Omental fat pad (tissue), 3 donors: ENCODE measurements at regions not wholly inside any gene's neighbourhood (a gene's known extent, or its start where the extent isn't known, plus 50 kb on each side); places are given as distances from the start of the nearest gene placed in this dataset.

Experiments used
- ATAC-seq: fragments of 150-250 bp; one replicate; pipeline ENCODE4 v1.9.1; 2016; ENCODE audit warnings: mild to moderate bottlenecking, moderate library complexity; ENCODE audit not compliant: low FRiP score
- DNase-seq: peaks from one replicate; pipeline ENCODE4 v3.0.0-alpha.2; 2019; ENCODE audit warnings: low spot score
- TF ChIP-seq, protein P1 (sequence below), 3 donors: fragments of 450-650 bp; IDR thresholded peaks; one replicate each; pipeline ENCODE4 v1.5.1; 2016 to 2017; ENCODE audit warnings: antibody characterized with exemption in 3 of 3, mild to moderate bottlenecking in 3 of 3, moderate library complexity in 2 of 3

DNA sequence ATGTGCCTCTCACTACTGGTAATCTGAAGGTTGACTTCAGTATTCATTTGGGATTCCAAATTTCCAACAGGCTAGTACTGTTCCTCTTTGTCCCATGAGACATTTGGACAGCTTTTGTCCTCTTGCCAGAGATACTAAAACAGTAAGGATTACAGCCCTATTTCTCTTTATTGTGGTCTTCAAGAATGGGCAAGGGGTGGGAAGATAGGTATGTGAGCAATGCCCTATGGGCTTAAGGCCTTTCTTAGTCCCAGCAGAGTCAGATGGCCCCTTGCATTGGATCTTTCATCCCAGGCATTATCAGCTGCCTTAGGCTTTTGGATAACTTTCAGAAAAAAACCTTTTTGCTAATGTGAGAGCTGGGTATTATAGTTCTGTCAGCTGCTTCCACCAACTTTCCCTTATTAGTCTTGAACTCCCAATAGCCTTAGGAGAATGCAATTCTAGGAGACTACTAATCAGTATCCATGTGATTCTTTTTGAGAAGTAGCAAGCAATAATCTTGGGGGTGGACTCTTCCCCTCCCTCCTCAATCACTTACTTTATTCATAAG lies 361.1 kb upstream of the NUDT12 start:
- DNase-seq (no peak), ATAC-seq (no peak)
- TF ChIP-seq, protein P1, sequence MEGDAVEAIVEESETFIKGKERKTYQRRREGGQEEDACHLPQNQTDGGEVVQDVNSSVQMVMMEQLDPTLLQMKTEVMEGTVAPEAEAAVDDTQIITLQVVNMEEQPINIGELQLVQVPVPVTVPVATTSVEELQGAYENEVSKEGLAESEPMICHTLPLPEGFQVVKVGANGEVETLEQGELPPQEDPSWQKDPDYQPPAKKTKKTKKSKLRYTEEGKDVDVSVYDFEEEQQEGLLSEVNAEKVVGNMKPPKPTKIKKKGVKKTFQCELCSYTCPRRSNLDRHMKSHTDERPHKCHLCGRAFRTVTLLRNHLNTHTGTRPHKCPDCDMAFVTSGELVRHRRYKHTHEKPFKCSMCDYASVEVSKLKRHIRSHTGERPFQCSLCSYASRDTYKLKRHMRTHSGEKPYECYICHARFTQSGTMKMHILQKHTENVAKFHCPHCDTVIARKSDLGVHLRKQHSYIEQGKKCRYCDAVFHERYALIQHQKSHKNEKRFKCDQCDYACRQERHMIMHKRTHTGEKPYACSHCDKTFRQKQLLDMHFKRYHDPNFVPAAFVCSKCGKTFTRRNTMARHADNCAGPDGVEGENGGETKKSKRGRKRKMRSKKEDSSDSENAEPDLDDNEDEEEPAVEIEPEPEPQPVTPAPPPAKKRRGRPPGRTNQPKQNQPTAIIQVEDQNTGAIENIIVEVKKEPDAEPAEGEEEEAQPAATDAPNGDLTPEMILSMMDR (IDR thresholded peaks at IDR 0.05) = no peak

DNA sequence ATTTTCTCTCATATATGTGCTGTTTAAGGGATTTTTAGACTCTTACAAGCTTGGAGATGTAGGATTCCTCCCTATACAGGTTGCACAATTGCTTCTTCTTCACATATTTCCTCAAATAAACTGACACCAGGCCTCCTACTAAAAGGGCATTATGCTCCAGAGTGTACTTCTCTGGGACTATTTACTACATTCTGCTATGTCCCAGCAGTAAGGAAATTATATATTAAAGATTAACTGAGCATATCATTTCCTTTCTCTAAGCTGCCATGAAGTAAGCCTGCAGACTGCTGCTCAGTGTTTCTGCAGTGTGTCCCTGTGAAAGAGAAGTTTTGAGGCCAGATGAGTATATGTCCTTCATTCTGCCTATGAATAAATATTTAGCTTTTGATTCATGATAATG lies 356.9 kb upstream of the NUDT12 start:
- DNase-seq = no peak
- TF ChIP-seq, protein P1 (IDR thresholded peaks at IDR 0.05) = no peak
- no peak for ATAC-seq

DNA sequence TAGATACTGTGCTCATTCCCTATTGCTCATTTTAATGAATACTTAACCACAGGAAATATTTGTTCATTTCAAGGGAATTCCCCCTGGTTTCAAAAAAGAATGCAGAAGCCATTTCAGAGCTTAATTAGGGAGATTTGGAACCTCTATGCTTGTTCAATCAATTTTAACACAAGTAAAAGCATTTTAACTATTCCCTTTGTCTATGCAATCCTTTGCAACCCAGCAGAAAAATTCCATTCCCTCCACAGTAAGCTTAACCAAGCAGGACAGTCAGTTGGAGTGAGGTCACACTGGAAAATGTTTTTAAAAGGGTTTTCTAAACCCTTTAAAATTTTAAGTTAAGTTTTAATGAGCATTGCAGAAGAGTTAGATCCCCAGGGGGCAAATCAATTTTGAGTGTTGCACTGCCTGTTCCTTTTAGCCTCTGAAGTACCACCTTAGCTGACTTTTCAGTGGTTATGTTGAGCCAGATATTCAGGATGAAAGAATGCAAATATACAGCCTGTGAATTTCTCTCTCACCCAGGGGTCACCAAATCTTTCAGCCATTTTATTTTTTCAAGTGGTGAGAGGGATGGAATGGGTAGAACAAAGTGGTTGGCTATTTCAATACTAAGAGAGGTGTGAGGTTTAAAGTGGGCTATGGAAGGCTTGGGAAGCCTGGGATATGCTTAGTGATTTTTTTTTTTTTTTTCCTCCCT lies 356.2 kb upstream of the NUDT12 start:
- ATAC-seq (no peak), DNase-seq (no peak)
- TF ChIP-seq, protein P1 (IDR thresholded peaks at IDR 0.05) = no peak

DNA sequence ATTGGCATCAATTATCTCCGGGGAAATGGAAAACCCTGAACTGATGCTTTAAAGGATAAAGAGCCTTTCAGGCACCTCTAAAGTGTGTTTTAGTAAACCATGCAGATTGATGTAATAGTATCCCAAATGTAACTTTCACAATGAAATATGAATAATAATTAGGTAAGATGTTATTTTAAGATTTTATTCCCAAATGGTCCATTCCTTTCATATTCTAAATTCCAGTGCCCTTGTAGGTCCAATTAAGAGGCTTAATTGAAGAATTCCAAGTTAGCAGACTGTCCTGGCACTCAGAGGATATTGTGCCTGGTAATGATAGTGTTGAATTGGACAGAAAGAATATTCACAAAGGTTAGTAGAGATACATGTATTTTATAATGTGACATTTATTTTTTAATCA lies 352.5 kb upstream of the NUDT12 start:
- TF ChIP-seq, protein P1 (IDR thresholded peaks at IDR 0.05) = no peak
- no peak for DNase-seq
- ATAC-seq = no peak

DNA sequence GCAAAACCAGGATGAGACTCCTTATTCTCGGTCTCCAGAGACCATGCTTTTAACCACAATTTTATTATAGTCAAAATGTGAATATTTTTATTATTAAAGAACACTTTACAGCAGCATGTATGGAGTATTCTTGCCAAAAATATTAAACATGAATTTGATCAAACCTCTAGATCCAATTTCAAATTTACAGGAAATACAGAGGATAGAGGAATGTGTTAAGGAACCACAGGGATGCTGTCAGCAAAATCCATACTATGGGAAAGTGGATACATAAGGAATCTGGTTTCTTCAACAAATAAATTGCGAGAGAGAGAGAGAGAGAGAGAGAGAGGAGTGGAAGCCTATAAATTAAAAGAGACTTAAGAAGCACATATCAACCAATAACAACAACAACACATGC lies 348.2 kb upstream of the NUDT12 start:
- TF ChIP-seq, protein P1 (IDR thresholded peaks at IDR 0.05) = no peak
- no peak for ATAC-seq
- DNase-seq = no peak

DNA sequence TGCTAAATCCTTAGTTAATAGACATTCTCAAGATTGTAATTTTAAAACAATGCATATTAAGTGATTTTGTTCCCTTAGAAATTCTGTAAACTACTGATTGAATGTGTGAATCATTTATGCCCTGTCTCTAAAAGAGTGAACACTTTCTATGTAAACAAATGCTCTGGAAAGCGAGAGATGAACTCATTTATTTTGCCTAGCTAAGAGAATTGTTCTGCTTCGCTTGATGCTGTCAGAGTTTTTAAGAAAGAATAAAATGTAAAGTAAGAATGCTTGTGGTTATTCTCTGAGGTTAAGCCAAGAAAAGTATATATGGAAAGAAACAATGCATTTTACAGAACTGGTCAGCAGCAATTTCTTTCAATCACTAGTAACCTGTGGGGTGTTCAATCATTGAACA lies 347.4 kb upstream of the NUDT12 start:
- no peak for ATAC-seq
- TF ChIP-seq, protein P1 (IDR thresholded peaks at IDR 0.05) = no peak

DNA sequence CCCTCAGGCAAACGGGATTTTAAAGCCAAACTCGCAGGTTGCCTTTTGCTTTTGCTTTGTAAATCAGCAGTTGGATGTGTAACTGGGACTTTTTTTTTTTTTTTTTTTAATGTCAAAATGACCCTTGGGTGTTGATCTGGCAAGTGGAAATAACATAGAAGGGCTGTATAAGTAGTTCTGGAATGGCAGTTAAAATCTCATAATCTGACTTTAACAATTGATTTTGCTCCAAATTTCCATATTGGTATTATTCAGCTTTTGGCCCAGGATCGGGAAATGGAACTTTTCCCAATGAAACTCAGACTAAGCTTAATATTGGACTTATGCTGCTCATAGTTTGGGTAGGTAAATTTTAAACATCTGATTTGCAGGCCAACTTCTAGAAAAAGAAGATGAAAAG lies 346.8 kb upstream of the NUDT12 start:
- no peak for DNase-seq

More for the DNA sequence above, 347.4 kb upstream of the NUDT12 start:
- DNase-seq = no peak

More for the DNA sequence above, 346.8 kb upstream of the NUDT12 start:
- no peak for ATAC-seq
- TF ChIP-seq, protein P1 (IDR thresholded peaks at IDR 0.05) = no peak
